Astrocyte of the cerebellum (primary cell): ENCODE measurements at regions not wholly inside any gene's neighbourhood (a gene's known extent, or its start where the extent isn't known, plus 50 kb on each side); places are given as distances from the start of the nearest gene placed in this dataset.

Experiments
- DNase-seq: peaks from one replicate; pipeline ENCODE4 v3.0.0-alpha.2; 2011; ENCODE audit warnings: low read depth
- H3K4me3 ChIP-seq: 2 replicates; pipeline ENCODE4 v1.5.1; 2011; ENCODE audit warnings: mild to moderate bottlenecking, low read depth, low read length, moderate library complexity
- CTCF ChIP-seq: IDR thresholded peaks from 2 replicates; pipeline ENCODE4 v1.5.1; 2012; ENCODE audit warnings: low read length, low read depth, moderate library complexity, mild to moderate bottlenecking; ENCODE audit errors: missing control alignments
- in situ Hi-C: cut with HindIII; loops from 2 replicates; pipeline ENCODE4 v1.10.0; 2017; ENCODE audit warnings: low sequenced_read_pairs

GRCh38 chr5:35458824-35459207 is 158.8 kb upstream of the SPEF2 start:
- no peak for DNase-seq
- no peak overlapping the region for H3K4me3 ChIP-seq
- no peak for TF ChIP-seq CTCF
- in situ Hi-C loops: no loop called here

- no peak for DNase-seq
- no peak overlapping the region for H3K4me3 ChIP-seq
- in situ Hi-C loops: no loop called here
- no peak for TF ChIP-seq CTCF
These were observed 159.5 kb upstream of the SPEF2 start for GRCh38 chr5:35457912-35458823.

- TF ChIP-seq CTCF: no peak
- DNase-seq: no peak
- in situ Hi-C loops: no loop called here
These were observed 161.2 kb upstream of the SPEF2 start for GRCh38 chr5:35456506-35456905.

GRCh38 chr5:35454011-35454525 is 163.6 kb upstream of the SPEF2 start:
- no peak for TF ChIP-seq CTCF
- no peak for DNase-seq
- in situ Hi-C loops: no loop called here

More at GRCh38 chr5:35456506-35456905, 161.2 kb upstream of the SPEF2 start:
- no peak overlapping the region for H3K4me3 ChIP-seq

GRCh38 chr5:35443803-35444595 is 173.7 kb upstream of the SPEF2 start:
- no peak for TF ChIP-seq CTCF
- in situ Hi-C loops: no loop called here
- no peak for DNase-seq
- no peak overlapping the region for H3K4me3 ChIP-seq

More at GRCh38 chr5:35454011-35454525, 163.6 kb upstream of the SPEF2 start:
- no peak overlapping the region for H3K4me3 ChIP-seq

- H3K4me3 ChIP-seq: no peak overlapping the region
- no peak for DNase-seq
- TF ChIP-seq CTCF: no peak
- in situ Hi-C loops: no loop called here
These were observed 174.6 kb upstream of the SPEF2 start for GRCh38 chr5:35442885-35443639.
